NCI-H82 treated with DMSO at 0.1 percent for 48 hours (cell line): ENCODE measurements at regions not wholly inside any gene's neighbourhood (a gene's known extent, or its start where the extent isn't known, plus 50 kb on each side); places are given as distances from the start of the nearest gene placed in this dataset.
A peak's percentile ranks its signal among the peaks of the same experiment; 100 is the strongest.

Experiments used
- DNase-seq: peaks from one replicate; lab custom pipeline; 2025; ENCODE audit not compliant: unreplicated experiment; lab: John Stamatoyannopoulos, UW

- no peak for DNase-seq
These were observed 55.4 kb upstream of the SCEL start for GRCh38 chr13:77480066-77480465.

- DNase-seq: no peak
These were observed 56.2 kb upstream of the SCEL start for GRCh38 chr13:77479326-77479725.

- DNase-seq: no peak
These were observed 58.1 kb upstream of the SCEL start for GRCh38 chr13:77477299-77477848.

- no peak for DNase-seq
These were observed 59.0 kb upstream of the SCEL start for GRCh38 chr13:77476456-77476855.

- no peak for DNase-seq
These were observed 60.0 kb upstream of the SCEL start for GRCh38 chr13:77475345-77476084.

- DNase-seq: no peak
These were observed 64.5 kb upstream of the SCEL start for GRCh38 chr13:77470986-77471385.

- DNase-seq: no peak
These were observed 68.6 kb upstream of the SCEL start for GRCh38 chr13:77466753-77467422.

- no peak for DNase-seq
These were observed 69.8 kb upstream of the SCEL start for GRCh38 chr13:77465603-77466195.

- DNase-seq: no peak
These were observed 75.3 kb upstream of the SCEL start for GRCh38 chr13:77460195-77460594.

- no peak for DNase-seq
These were observed 75.9 kb upstream of the SCEL start for GRCh38 chr13:77459592-77459991.

- no peak for DNase-seq
These were observed 76.8 kb upstream of the SCEL start for GRCh38 chr13:77458736-77459135.

- peak; percentile 50 for DNase-seq
These were observed 77.5 kb upstream of the SCEL start for GRCh38 chr13:77457966-77458365.

GRCh38 chr13:77456271-77456670 lies 79.2 kb upstream of the SCEL start:
- DNase-seq: no peak

- DNase-seq: no peak
These were observed 86.2 kb upstream of the SCEL start for GRCh38 chr13:77449265-77449664.

GRCh38 chr13:77448689-77449088 lies 86.8 kb upstream of the SCEL start:
- no peak for DNase-seq

GRCh38 chr13:77443511-77443910 lies 92.0 kb upstream of the SCEL start:
- no peak for DNase-seq

GRCh38 chr13:77437267-77437666 lies 98.2 kb upstream of the SCEL start:
- no peak for DNase-seq

GRCh38 chr13:77434289-77434688 lies 101.2 kb upstream of the SCEL start:
- DNase-seq: no peak

- no peak for DNase-seq
These were observed 104.1 kb upstream of the SCEL start for GRCh38 chr13:77431449-77431848.

- no peak for DNase-seq
These were observed 103.6 kb upstream of the MYCBP2 start for GRCh38 chr13:77430377-77430951.

- no peak for DNase-seq
These were observed 102.6 kb upstream of the MYCBP2 start for GRCh38 chr13:77429320-77430142.
